GM21825 (cell line): ENCODE measurements at regions not wholly inside any gene's neighbourhood (a gene's known extent, or its start where the extent isn't known, plus 50 kb on each side); places are given as distances from the start of the nearest gene placed in this dataset.

Experiments used
- ATAC-seq: cut with Tn5 transposase; IDR thresholded peaks from one replicate; pipeline ENCODE4 v1.9.1; 2021; ENCODE audit warnings: mild to moderate bottlenecking, moderate library complexity; ENCODE audit not compliant: unreplicated experiment

- ATAC-seq, result no peak
These were observed 111.1 kb upstream of the RAP1B start for GRCh38 chr12:68499616-68500015.

- no peak for ATAC-seq
These were observed 109.5 kb upstream of the RAP1B start for GRCh38 chr12:68501226-68501625.

GRCh38 chr12:68505970-68506369 lies 104.7 kb upstream of the RAP1B start:
- ATAC-seq, result no peak

- no peak for ATAC-seq
These were observed 104.1 kb upstream of the RAP1B start for GRCh38 chr12:68506619-68507018.

GRCh38 chr12:68507657-68508056 lies 103.0 kb upstream of the RAP1B start:
- no peak for ATAC-seq

GRCh38 chr12:68508576-68508975 lies 102.1 kb upstream of the RAP1B start:
- ATAC-seq, result no peak

GRCh38 chr12:68509242-68509641 lies 101.5 kb upstream of the RAP1B start:
- ATAC-seq, result no peak

- no peak for ATAC-seq
These were observed 100.3 kb upstream of the RAP1B start for GRCh38 chr12:68510397-68510796.

- ATAC-seq, result no peak
These were observed 95.8 kb upstream of the RAP1B start for GRCh38 chr12:68514807-68515411.

- no peak for ATAC-seq
These were observed 94.9 kb upstream of the RAP1B start for GRCh38 chr12:68515793-68516192.

GRCh38 chr12:68521321-68521839 lies 89.3 kb upstream of the RAP1B start:
- ATAC-seq, result no peak

GRCh38 chr12:68521848-68522502 lies 88.7 kb upstream of the RAP1B start:
- ATAC-seq, result no peak

GRCh38 chr12:68529466-68529865 lies 81.2 kb upstream of the RAP1B start:
- no peak for ATAC-seq

- ATAC-seq, result no peak
These were observed 80.8 kb upstream of the RAP1B start for GRCh38 chr12:68529869-68530268.

GRCh38 chr12:68530299-68530698 lies 80.4 kb upstream of the RAP1B start:
- ATAC-seq, result no peak

- no peak for ATAC-seq
These were observed 79.7 kb upstream of the RAP1B start for GRCh38 chr12:68530965-68531364.

GRCh38 chr12:68532204-68532886 lies 78.4 kb upstream of the RAP1B start:
- ATAC-seq, result no peak

- no peak for ATAC-seq
These were observed 77.8 kb upstream of the RAP1B start for GRCh38 chr12:68532887-68533248.

- ATAC-seq, result no peak
These were observed 76.6 kb upstream of the RAP1B start for GRCh38 chr12:68534108-68534507.

GRCh38 chr12:68536885-68537485 lies 73.7 kb upstream of the RAP1B start:
- ATAC-seq, result no peak

GRCh38 chr12:68537571-68537970 lies 73.1 kb upstream of the RAP1B start:
- ATAC-seq, result no peak
